GM04504 (cell line): ENCODE measurements at regions not wholly inside any gene's neighbourhood (a gene's known extent, or its start where the extent isn't known, plus 50 kb on each side); places are given as distances from the start of the nearest gene placed in this dataset.
"Not testable (repeated sequence)": the region's sequence is repeated elsewhere in the genome, so short reads cannot be mapped to it uniquely, and the experiment has no call there.

Source experiments
- DNase-seq: peaks from one replicate; pipeline ENCODE4 v3.0.0-alpha.2; 2012; ENCODE audit warnings: low read depth

DNA sequence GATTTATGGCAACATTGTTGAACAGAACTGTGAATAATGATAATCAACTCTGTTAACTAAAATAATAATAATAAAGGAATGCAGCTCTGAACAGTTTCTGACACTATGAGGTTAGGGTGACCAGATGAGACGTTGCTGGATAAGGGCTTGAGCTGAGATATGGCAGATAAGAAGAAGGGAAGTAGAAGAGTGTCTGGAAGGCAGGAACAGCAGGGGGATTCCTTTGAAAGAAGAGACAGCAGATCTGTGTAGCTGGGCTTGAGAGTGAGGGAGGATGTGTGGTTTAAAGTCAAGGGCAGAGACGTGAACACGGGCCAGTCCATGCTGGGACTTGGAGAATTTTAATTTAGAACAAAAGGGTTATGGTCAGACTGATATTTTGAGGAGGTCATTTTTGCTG, 273.1 kb upstream of the SLC14A2 start:
- no peak for DNase-seq

DNA sequence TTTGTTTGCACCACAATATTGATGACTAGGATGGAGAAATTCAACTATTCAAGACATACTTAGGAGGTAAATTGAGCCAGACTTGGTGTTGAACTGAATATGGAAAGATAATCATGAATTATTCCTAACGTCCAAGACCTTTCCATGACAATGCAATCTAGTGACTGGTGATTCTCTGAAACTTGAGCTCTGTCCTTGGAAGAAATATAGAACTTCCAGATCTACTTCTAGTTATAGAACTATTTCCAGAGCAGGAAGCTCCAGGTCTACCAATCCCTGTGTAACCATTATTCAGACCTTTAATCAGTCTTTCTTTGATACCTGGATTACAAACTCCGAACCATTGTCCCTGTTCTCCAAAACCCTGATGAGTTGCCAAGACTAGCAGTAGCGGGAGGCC, 272.6 kb upstream of the SLC14A2 start:
- no peak for DNase-seq

DNA sequence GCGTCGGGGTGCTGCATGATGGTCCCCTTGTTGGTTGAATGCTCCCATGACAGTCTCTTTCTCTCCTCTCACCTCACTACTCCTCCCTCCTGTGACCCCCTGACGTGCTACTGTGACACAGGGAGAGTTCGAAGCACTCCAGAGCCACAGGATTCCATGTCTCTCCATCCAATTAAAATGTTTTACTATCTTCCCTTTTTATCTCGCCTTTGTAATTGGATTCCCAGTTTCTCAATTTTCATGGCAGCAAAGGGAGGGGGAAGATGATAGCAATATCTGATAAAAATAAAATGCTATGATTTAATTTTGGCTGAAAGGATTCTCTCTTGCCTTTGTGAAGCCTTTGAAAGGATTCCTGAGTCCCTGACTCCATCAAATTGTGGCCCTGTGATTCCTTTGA, 271.9 kb upstream of the SLC14A2 start:
- DNase-seq, result no peak

DNA sequence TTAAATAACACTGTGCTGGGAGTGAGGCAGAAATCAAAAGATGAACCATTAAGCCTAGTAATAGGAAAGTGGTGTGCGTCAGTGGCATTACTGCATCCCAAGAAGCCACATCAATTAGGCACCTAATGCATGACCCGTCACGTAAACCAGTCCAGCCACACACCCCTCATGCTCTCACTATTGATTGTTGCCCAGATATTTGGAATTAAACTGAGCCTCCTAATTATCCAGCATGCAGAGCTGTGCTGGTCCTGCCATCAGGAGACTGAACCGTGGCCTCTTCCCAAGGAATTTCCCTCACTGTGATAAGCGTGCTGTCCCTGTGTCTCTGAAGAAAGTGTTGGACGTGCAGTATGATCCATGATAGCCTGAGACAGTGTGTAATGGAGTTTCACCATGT, 270.6 kb upstream of the SLC14A2 start:
- DNase-seq, result not testable (repeated sequence)

DNA sequence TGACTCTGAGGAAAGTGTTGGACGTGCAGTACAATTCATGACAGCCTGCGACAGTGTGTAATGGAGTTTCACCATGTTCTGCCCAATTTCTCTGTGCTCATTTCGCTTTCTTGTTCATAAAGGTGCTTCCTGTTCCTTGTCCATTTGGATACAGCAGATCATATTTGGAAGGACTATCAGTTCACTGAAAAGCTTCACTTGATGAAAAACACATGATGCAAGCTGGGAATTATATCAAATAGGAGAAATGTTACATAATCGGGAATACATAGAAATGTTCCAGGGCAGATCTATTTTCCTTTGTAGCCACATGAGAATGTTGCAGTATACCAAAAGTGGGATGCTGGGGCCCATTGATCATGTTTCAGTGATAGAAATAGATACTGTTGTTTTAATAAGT, 266.3 kb upstream of the SLC14A2 start:
- DNase-seq, result no peak

DNA sequence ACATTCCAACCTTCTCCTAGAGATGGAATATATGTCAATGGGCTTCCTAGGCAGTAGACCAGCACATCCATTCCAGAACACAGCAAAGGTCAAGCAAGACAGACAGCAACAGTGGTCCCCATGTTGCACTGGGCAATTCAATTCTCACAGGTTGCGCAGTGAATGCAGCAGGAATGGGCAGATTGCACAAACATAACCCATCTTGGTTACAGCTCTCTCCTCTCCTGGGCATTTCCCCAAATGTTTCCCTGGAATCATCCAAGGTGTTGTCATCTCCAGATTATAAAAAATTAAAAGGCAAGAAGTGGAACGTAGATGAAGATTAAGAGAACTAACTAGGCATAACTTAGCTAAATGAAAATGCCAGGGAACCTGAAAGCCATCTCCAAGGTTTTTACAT, 265.8 kb upstream of the SLC14A2 start:
- DNase-seq, result no peak

GRCh38 chr18:45350404-45351156, 264.7 kb upstream of the SLC14A2 start:
- no peak for DNase-seq

DNA sequence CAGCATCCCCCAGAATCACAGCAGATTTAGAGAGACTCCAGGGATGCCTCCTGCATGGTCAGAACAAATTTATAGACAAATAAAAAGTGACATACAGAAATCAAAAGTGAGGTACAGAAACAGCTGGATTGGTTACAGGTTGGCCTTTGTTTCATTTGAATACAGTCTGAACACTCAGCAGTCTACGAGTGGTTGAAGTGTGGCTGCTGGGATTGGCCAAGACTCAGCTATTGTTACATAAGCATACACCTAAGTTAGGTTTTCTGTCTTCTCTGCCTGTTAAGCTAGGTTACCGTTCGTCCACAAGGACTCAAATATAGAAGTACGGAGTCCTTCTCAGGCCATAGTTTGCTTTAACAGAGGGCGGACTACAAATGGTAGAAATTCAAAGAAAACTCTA, 262.4 kb upstream of the SLC14A2 start:
- no peak for DNase-seq

GRCh38 chr18:45353530-45353929, 261.7 kb upstream of the SLC14A2 start:
- DNase-seq, result no peak

- no peak for DNase-seq
Observed at GRCh38 chr18:45355944-45356520, 259.2 kb upstream of the SLC14A2 start.

DNA sequence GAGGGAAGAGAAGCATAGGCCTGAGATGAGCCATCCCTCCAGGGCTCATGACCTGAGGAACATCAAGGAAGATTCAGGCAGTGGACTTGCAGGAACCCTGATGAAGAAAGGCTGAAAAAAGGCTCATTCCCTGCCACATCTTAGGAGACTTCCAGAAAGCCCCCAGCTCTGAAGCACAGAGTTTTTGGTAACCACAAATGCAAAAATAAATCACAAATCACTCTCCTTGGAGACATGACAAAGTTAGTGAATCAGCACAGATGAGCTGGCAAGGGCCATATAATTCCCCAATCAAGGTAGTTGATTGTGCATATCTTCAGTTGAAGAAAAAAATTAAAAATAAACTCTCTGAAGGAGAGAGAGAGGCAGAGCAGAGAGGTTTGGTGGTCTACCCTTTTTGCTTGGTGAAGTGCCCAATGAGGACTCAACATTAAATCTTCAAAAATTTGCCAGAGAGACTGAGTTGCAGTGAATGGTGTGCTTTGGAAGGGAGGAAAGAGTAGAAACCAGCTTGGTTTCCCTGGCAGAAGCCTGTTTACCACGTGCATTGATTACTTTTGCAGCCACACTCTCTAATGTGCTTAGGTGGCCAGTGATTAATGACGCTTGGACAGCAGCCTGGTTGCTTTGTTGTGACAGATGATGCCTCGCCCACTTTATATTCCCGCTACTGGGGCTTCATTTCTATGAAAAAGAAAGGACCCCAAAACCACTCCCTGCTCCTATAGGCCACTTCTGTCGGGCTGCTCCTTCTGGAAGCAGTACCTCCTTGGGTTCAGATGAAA, 257.4 kb upstream of the SLC14A2 start:
- DNase-seq, result no peak

GRCh38 chr18:45359275-45360009, 255.8 kb upstream of the SLC14A2 start:
- no peak for DNase-seq

GRCh38 chr18:45361125-45361851, 254.0 kb upstream of the SLC14A2 start:
- DNase-seq, result no peak

- DNase-seq, result no peak
Observed at GRCh38 chr18:45363196-45363595, 252.1 kb upstream of the SLC14A2 start.

DNA sequence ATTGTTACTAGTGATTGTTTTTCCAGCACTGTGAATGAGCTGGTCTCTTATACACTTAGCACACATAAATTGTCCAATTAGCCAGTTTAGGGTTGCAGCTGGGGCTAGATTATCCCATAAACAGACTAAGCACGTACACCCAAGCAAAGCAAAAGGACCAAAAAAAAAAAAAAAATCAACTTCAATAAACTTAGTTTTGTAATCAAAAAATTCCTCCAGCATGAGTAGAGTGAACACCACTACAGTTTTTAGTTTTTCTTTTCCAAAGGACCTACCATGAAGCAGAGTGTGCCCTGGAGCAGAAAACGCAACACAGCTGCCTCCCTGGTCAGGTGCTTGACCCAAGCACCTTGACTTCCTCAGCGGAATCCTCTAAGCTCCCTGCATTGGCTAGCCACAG, 249.4 kb upstream of the SLC14A2 start:
- DNase-seq, result no peak

DNA sequence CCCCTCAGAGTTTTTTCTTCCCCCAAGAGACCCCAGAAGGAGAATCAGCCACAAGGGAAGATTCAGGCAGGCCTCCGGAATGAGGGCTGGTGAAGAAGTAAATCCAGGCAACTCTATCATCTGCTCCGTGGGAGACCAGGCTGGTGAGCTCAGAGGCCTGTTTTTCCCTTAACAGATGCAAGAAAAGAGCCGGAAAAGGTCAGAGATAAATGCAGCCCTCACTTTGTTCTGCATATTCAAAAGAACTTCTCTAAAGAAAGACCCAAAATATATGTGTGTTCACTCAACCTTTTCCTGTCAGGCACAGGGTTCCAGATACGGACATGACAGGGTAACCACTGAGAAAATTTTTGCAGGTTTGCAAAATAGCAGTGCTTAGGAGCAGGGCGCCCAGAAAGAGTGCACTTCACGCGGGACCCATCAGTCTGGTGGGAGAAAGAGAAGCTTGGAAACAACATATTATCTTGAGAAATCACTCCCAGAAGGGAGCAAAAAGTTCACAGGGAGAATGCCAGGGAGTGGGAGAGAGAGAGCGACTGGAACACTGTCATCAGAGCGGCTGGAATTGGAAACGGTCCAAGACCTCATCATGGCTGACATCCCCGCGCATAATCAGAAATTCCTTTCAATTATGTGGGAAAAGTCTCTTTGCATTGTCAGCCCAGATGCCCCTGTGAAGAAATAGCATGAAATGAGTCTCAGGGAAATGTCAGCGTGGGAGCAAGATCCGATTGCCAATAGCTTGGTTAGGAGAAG, 244.8 kb upstream of the SLC14A2 start:
- DNase-seq, result no peak

DNA sequence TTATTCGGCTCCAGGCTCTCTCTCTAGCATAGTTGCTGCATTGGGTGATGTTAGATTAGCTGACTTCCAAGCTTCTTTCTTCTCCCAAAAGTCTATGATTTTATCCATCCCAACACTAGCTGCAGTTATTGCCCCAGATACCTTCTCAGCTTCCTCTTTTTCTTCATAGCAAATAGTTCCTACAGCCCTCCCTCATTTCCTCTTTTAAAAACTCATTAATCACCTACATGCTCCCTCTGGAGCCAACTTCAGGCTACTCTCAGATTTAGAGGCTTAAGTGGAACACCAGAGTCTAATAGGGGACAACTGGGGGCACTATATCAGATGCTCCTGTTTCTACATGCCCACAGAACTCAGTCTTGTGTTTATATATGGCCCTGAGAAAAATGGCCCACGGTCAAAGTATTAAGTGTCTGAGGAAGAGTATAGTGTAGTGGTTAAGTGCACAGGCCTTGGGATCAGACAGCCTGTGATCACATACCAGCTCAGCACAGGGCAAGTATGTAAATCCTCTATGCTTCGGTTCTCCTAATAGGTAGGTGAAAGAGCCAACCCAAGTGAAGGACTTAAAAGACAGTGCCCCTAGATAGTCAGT, 241.9 kb upstream of the SLC14A2 start:
- DNase-seq, result no peak

GRCh38 chr18:45374236-45374635, 241.0 kb upstream of the SLC14A2 start:
- no peak for DNase-seq

DNA sequence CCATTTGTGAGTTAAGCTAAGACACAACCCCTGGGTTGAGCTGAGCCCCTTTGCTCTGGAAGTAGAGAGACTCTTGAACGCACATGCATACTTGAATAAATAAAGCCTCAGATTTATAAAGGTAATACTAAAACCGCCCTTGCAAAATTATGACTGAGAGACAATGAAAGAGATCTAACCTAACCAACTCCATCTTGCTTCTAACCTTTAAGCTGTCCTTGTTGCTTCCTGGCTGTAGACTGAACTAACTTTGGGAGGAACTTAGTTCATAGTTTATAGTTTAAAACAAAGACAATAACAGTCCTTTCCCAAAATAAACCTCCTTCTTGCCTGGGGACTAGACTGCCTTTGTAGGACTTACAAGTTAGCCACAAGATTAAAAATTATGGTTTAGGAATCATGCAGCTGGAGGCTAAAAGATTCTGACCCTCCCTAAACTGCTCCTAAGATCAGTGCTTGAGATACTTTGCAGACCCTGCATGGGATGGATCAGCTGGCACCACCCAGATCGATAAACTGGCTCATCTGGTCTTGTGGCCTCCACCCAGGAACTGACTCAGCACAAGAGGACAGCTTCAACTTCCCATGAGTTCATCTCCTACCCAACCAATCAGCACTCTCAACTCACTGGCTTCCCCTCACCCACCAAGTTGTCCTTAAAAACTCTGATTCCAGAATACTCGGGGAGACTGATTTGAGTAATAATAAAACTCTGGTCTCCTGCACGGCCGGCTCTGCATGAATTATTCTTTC, 240.2 kb upstream of the SLC14A2 start:
- DNase-seq, result no peak

GRCh38 chr18:45376193-45376592, 239.1 kb upstream of the SLC14A2 start:
- no peak for DNase-seq
